Esophagus muscularis mucosa (tissue), 4 donors: ENCODE measurements at regions not wholly inside any gene's neighbourhood (a gene's known extent, or its start where the extent isn't known, plus 50 kb on each side); places are given as distances from the start of the nearest gene placed in this dataset.

Source experiments
- DNase-seq: peaks from one replicate; pipeline ENCODE4 v3.0.0-alpha.2; 2017; ENCODE audit errors: extremely low spot score
- H3K27ac ChIP-seq, 4 donors: fragments of 200-600 bp; sonication (generic); replicated peaks in 1 of 4; 1 replicate in 3 of 4; 2 replicates in 1 of 4; pipeline ENCODE4 v1.5.1; 2016 to 2019; ENCODE audit warnings: mild to moderate bottlenecking in 1 of 4
- H3K27me3 ChIP-seq, 4 donors: fragments of 200-600 bp; sonication (generic); one replicate each; pipeline versions ENCODE4 v1.5.1 to v1.6.0; 2016 to 2019
- H3K36me3 ChIP-seq, 4 donors: fragments of 200-600 bp; sonication (generic); one replicate each; pipeline ENCODE4 v1.5.1; 2016 to 2019
- H3K4me1 ChIP-seq, 4 donors: fragments of 200-600 bp; sonication (generic); one replicate each; pipeline ENCODE4 v1.5.1; 2016 to 2019
- H3K4me3 ChIP-seq, 4 donors: fragments of 200-600 bp; sonication (generic); 1 replicate in 2 of 4; 2 replicates in 2 of 4; pipeline ENCODE4 v1.5.1; 2016 to 2019; ENCODE audit warnings: mild to moderate bottlenecking in 4 of 4, moderate library complexity in 1 of 4
- H3K9me3 ChIP-seq, 4 donors: fragments of 200-600 bp; sonication (generic); 1 replicate in 3 of 4; 2 replicates in 1 of 4; pipeline ENCODE4 v1.5.1; 2016 to 2019
- CTCF ChIP-seq, 3 experiments: fragments of 200-600 bp in 2 of 3; fragments of 450-650 bp in 1 of 3; sonication (generic) in 2 of 3; IDR thresholded peaks; one replicate each; pipeline ENCODE4 v1.5.1; 2017 to 2019; ENCODE audit warnings: antibody characterized with exemption in 3 of 3, mild to moderate bottlenecking in 2 of 3, moderate library complexity in 1 of 3
- EP300 ChIP-seq: sonication (generic); formaldehyde crosslinking; IDR thresholded peaks from one replicate; pipeline ENCODE4 v1.6.1; 2017; ENCODE audit warnings: antibody characterized with exemption
- POLR2A ChIP-seq: fragments of 450-650 bp; IDR thresholded peaks from one replicate; pipeline ENCODE4 v1.6.1; 2017; ENCODE audit warnings: antibody characterized with exemption, moderate library complexity, mild to moderate bottlenecking, low read depth
- POLR2AphosphoS5 ChIP-seq, 2 donors: sonication (generic); formaldehyde crosslinking; IDR thresholded peaks; one replicate each; pipeline ENCODE4 v1.6.1; 2017; ENCODE audit warnings: antibody characterized with exemption in 2 of 2
- WGBS: methylation state at CpG from one replicate; pipeline ENCODE4 v1.1.5; 2018; 5-methylcytosine and 5-hydroxymethylcytosine counted together
- intact Hi-C: fragments of 100-400 bp; cut with DNase I; formaldehyde crosslinking; loops from one replicate; pipeline ENCODE4 v1.15.1; 2023

GRCh38 chr10:121289800-121290199 lies 308.4 kb downstream of the FGFR2 start:
- no peaks in the 10 kb centered on the region for H3K9me3 ChIP-seq
- H3K27me3 ChIP-seq = no peaks in the 10 kb centered on the region
- DNase-seq = no peak

GRCh38 chr10:121290674-121291073 lies 307.6 kb downstream of the FGFR2 start:
- no peak for TF ChIP-seq EP300
- no peak for TF ChIP-seq POLR2A
- TF ChIP-seq POLR2AphosphoS5 (IDR thresholded peaks at IDR 0.05) = no peak
- TF ChIP-seq CTCF (IDR thresholded peaks at IDR 0.05) = no peak
- intact Hi-C loops = no loop called here
- H3K27ac ChIP-seq = no peak overlapping the region
- no peaks in the 10 kb centered on the region for H3K27me3 ChIP-seq
- no peaks in the 10 kb centered on the region for H3K36me3 ChIP-seq
- no peaks in the 10 kb centered on the region for H3K9me3 ChIP-seq
- H3K4me1 ChIP-seq = peaks cover 0 to 32% (median 17%) of the 10 kb centered on the region in 4 donors
- no peak for DNase-seq
- WGBS = 88% methylated on average over 4 of the region's 4 CpGs
- H3K4me3 ChIP-seq = no peak overlapping the region

More at GRCh38 chr10:121289800-121290199, 308.4 kb downstream of the FGFR2 start:
- peaks cover 0 to 30% (median 9%) of the 10 kb centered on the region in 4 donors for H3K4me1 ChIP-seq
- no peak overlapping the region for H3K4me3 ChIP-seq
- intact Hi-C loops = no loop called here
- TF ChIP-seq POLR2AphosphoS5 (IDR thresholded peaks at IDR 0.05) (no peak), CTCF (IDR thresholded peaks at IDR 0.05) (no peak), EP300 (no peak), POLR2A (no peak)
- H3K36me3 ChIP-seq = no peaks in the 10 kb centered on the region
- no peak overlapping the region for H3K27ac ChIP-seq
- WGBS = 96% methylated on average over 4 of the region's 4 CpGs

- DNase-seq = no peak
- no peaks in the 10 kb centered on the region for H3K9me3 ChIP-seq
- no peaks in the 10 kb centered on the region for H3K36me3 ChIP-seq
- no peak overlapping the region for H3K27ac ChIP-seq
- intact Hi-C loops = no loop called here
- H3K4me1 ChIP-seq = peaks cover 0 to 32% (median 17%) of the 10 kb centered on the region in 4 donors
- WGBS = 92% methylated on average over 7 of the region's 7 CpGs
- H3K4me3 ChIP-seq = no peak overlapping the region
- H3K27me3 ChIP-seq = no peaks in the 10 kb centered on the region
- no peak for TF ChIP-seq POLR2AphosphoS5 (IDR thresholded peaks at IDR 0.05)
These were observed 306.9 kb downstream of the FGFR2 start for GRCh38 chr10:121291376-121291775.

GRCh38 chr10:121291823-121292222 lies 306.4 kb downstream of the FGFR2 start:
- Histone ChIP-seq H3K4me1 (peaks cover 0 to 32% (median 17%) of the 10 kb centered on the region in 4 donors), H3K27me3 (no peaks in the 10 kb centered on the region), H3K27ac (no peak overlapping the region), H3K4me3 (no peak overlapping the region), H3K36me3 (no peaks in the 10 kb centered on the region), H3K9me3 (no peaks in the 10 kb centered on the region)
- WGBS = 76% methylated on average over 8 of the region's 8 CpGs
- no peak for DNase-seq
- TF ChIP-seq EP300 = no peak
- no peak for TF ChIP-seq POLR2AphosphoS5 (IDR thresholded peaks at IDR 0.05)
- no peak for TF ChIP-seq CTCF (IDR thresholded peaks at IDR 0.05)
- TF ChIP-seq POLR2A = no peak
- intact Hi-C loops = no loop called here

GRCh38 chr10:121292321-121292720 lies 305.9 kb downstream of the FGFR2 start:
- intact Hi-C loops = no loop called here
- TF ChIP-seq POLR2A (no peak), EP300 (no peak), POLR2AphosphoS5 (IDR thresholded peaks at IDR 0.05) (no peak), CTCF (IDR thresholded peaks at IDR 0.05) (no peak)
- Histone ChIP-seq H3K27ac (no peak overlapping the region), H3K9me3 (no peaks in the 10 kb centered on the region), H3K27me3 (no peaks in the 10 kb centered on the region), H3K4me1 (peaks cover 0 to 32% (median 17%) of the 10 kb centered on the region in 4 donors), H3K4me3 (no peak overlapping the region), H3K36me3 (no peaks in the 10 kb centered on the region)
- WGBS = 54% methylated on average over 9 of the region's 9 CpGs
- no peak for DNase-seq
